Testis (tissue), 2 donors: ENCODE measurements at regions not wholly inside any gene's neighbourhood (a gene's known extent, or its start where the extent isn't known, plus 50 kb on each side); places are given as distances from the start of the nearest gene placed in this dataset.

Experiments
- DNase-seq: peaks from one replicate; pipeline ENCODE4 v3.0.0-alpha.2; 2019
- H3K27ac ChIP-seq, 2 donors: fragments of 200-600 bp; sonication (generic); one replicate each; pipeline ENCODE4 v1.5.1; 2019
- H3K27me3 ChIP-seq: fragments of 200-600 bp; sonication (generic); one replicate; pipeline ENCODE4 v1.5.1; 2019
- H3K36me3 ChIP-seq: fragments of 200-600 bp; sonication (generic); one replicate; pipeline ENCODE4 v1.5.1; 2017; ENCODE audit warnings: low read depth; ENCODE audit errors: missing control alignments
- H3K4me1 ChIP-seq: fragments of 200-600 bp; sonication (generic); one replicate; pipeline ENCODE4 v1.5.1; 2019
- H3K4me3 ChIP-seq, 2 donors: fragments of 200-600 bp; sonication (generic); one replicate each; pipeline ENCODE4 v1.5.1; 2017 to 2019
- H3K9me3 ChIP-seq: fragments of 200-600 bp; sonication (generic); one replicate; pipeline ENCODE4 v1.5.1; 2017
- POLR2A ChIP-seq: fragments of 450-650 bp; IDR thresholded peaks from one replicate; pipeline ENCODE4 v1.6.1; 2017; ENCODE audit warnings: antibody characterized with exemption, mild to moderate bottlenecking, moderate library complexity
- WGBS, 2 donors: methylation state at CpG; one replicate each; pipeline ENCODE4 v1.1.5; 2018; 5-methylcytosine and 5-hydroxymethylcytosine counted together
- intact Hi-C: fragments of 100-400 bp; cut with DNase I; formaldehyde crosslinking; loops from one replicate; pipeline ENCODE4 v1.15.1; 2023; ENCODE audit warnings: low total_unique reads
- TF ChIP-seq, protein P1 (sequence below), 3 experiments: fragments of 450-650 bp in 2 of 3; fragments of 200-600 bp in 1 of 3; sonication (generic) in 1 of 3; IDR thresholded peaks; one replicate each; pipeline ENCODE4 v1.5.1; 2016 to 2019; ENCODE audit warnings: antibody characterized with exemption in 3 of 3, mild to moderate bottlenecking in 2 of 3, moderate library complexity in 1 of 3

DNA sequence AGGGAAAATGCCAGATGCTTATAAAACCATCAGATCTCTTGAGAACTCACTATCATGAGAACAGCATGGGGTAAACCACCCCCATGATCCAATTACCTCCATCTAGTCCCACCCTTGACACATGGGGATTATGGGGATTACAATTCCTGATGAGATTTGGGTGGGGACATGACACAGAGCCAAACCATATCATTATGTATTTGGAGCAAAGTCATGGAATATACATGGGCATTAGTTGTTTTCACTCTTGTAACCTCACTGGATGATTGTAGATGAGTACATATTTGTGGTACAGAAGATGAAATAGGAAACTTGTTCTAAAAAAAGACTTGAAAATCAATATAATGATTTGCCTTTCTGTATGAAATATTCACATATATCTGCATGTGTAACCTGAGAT lies 674.5 kb upstream of the BOD1L1 start:
- Histone ChIP-seq H3K4me3 (no peak overlapping the region), H3K36me3 (no peaks in the 10 kb centered on the region), H3K9me3 (no peaks in the 10 kb centered on the region), H3K4me1 (no peaks in the 10 kb centered on the region), H3K27me3 (no peaks in the 10 kb centered on the region), H3K27ac (no peak overlapping the region)
- intact Hi-C loops: no loop called here
- TF ChIP-seq, protein P1, sequence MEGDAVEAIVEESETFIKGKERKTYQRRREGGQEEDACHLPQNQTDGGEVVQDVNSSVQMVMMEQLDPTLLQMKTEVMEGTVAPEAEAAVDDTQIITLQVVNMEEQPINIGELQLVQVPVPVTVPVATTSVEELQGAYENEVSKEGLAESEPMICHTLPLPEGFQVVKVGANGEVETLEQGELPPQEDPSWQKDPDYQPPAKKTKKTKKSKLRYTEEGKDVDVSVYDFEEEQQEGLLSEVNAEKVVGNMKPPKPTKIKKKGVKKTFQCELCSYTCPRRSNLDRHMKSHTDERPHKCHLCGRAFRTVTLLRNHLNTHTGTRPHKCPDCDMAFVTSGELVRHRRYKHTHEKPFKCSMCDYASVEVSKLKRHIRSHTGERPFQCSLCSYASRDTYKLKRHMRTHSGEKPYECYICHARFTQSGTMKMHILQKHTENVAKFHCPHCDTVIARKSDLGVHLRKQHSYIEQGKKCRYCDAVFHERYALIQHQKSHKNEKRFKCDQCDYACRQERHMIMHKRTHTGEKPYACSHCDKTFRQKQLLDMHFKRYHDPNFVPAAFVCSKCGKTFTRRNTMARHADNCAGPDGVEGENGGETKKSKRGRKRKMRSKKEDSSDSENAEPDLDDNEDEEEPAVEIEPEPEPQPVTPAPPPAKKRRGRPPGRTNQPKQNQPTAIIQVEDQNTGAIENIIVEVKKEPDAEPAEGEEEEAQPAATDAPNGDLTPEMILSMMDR (IDR thresholded peaks at IDR 0.05): no peak
- no peak for DNase-seq

DNA sequence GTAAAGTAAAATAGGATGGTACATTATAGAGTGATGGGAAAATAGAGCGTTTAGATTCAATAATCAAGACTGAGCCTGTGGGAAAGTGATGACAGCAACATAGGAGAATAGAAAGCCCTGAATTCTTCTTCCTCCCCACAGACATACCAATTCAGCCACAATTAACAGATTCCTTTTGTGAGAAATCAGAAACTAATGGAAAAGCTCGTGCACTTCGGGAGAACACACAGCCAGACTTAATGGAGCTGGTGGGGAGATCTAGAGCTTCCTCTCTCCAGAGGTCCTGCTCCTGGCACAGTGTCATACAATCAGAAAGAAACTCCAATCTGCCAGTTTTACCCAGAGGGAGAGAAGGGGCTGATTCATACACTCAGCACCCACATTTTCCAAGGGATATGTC lies 676.3 kb upstream of the BOD1L1 start:
- no peak for TF ChIP-seq POLR2A
- TF ChIP-seq, protein P1 (IDR thresholded peaks at IDR 0.05): no peak
- Histone ChIP-seq H3K9me3 (no peaks in the 10 kb centered on the region), H3K36me3 (no peaks in the 10 kb centered on the region), H3K4me3 (no peak overlapping the region), H3K27ac (no peak overlapping the region), H3K27me3 (no peaks in the 10 kb centered on the region), H3K4me1 (no peaks in the 10 kb centered on the region)
- DNase-seq: no peak
- WGBS, 2 donors: 88 to 93% methylated on average over 3 of the region's 3 CpGs
- intact Hi-C loops: no loop called here

DNA sequence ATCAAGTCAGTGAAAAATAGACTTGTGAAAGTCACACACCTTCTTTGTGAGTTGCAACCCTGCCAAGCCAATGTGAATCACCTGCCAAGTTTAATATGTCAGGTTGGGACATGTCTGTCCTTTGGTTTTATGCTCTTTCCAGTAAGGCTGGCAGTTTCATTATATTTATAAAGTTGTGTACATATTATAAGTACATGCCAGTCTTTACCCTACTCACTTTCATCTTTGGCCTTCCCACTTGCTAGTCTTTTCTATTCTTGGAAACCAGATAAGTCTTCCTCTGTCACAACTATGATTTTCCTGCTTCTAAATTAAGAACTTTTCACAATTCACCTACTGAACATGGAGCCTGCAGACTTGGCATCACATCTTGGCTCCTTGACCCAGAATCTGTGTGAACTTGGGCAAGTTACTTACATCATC lies 680.7 kb upstream of the BOD1L1 start:
- TF ChIP-seq, protein P1 (IDR thresholded peaks at IDR 0.05): no peak
- TF ChIP-seq POLR2A: no peak
- Histone ChIP-seq H3K9me3 (no peaks in the 10 kb centered on the region), H3K27ac (no peak overlapping the region), H3K4me3 (no peak overlapping the region), H3K36me3 (no peaks in the 10 kb centered on the region), H3K4me1 (no peaks in the 10 kb centered on the region), H3K27me3 (no peaks in the 10 kb centered on the region)
- intact Hi-C loops: no loop called here
- peak; percentile 42 for DNase-seq

DNA sequence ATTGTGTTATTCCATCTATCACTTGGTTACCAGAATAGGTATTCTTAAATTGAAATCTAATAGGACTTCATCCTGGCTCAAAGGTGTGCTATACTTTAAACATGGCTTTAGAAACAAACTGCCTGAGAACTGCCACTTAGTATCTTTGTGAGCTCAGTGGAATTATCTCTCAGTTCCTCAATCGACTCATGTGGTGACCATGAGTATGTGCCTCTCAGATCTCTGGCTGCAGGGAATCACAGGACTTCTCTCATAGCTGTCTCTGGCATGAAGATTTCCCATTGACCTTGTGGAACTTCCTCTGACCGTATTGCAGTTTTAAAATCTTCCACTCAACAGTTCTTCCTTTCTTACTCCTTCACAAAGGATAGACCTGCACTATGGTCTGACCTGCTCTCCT lies 681.9 kb upstream of the BOD1L1 start:
- intact Hi-C loops: no loop called here
- H3K27ac ChIP-seq: no peak overlapping the region
- no peaks in the 10 kb centered on the region for H3K9me3 ChIP-seq
- H3K36me3 ChIP-seq: no peaks in the 10 kb centered on the region
- H3K4me1 ChIP-seq: no peaks in the 10 kb centered on the region
- no peak overlapping the region for H3K4me3 ChIP-seq
- H3K27me3 ChIP-seq: no peaks in the 10 kb centered on the region
- 30 to 31% methylated on average over 2 of the region's 2 CpGs for WGBS, 2 donors
- TF ChIP-seq, protein P1 (IDR thresholded peaks at IDR 0.05): no peak
- TF ChIP-seq POLR2A: no peak
- DNase-seq: peak; percentile 56

DNA sequence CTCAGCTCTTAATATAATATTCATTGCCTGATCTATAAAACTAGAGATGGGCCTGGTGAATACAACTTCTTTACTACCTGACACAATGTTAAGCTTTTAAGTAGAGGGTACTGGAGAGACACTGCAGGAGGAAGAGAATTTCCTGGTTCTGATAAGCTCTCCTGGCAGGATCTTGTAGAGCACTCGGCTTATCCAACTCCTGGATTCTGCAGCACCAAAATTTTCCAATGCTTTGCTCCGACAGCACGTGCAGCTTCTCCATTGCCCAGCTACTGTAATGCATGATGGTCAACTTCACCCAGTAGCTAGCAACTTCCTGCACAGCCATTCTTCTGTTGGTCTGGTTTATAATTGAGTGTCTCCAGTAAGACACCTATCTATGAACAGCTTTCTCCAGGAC lies 686.2 kb upstream of the BOD1L1 start:
- TF ChIP-seq POLR2A: no peak
- TF ChIP-seq, protein P1 (IDR thresholded peaks at IDR 0.05): no peak
- no peaks in the 10 kb centered on the region for H3K27me3 ChIP-seq
- H3K9me3 ChIP-seq: no peaks in the 10 kb centered on the region
- H3K4me1 ChIP-seq: no peaks in the 10 kb centered on the region
- no peak for DNase-seq
- H3K4me3 ChIP-seq: no peak overlapping the region
- H3K36me3 ChIP-seq: no peaks in the 10 kb centered on the region
- WGBS, 2 donors: 48 to 67% methylated on average over 3 of the region's 3 CpGs
- H3K27ac ChIP-seq: no peak overlapping the region
- intact Hi-C loops: no loop called here
